B cell (primary cell): ENCODE measurements at regions not wholly inside any gene's neighbourhood (a gene's known extent, or its start where the extent isn't known, plus 50 kb on each side); places are given as distances from the start of the nearest gene placed in this dataset.

ENCODE experiments used
- CTCF ChIP-seq: fragments of 200-600 bp; IDR thresholded peaks from one replicate; pipeline ENCODE4 v1.8.0; 2022; ENCODE audit warnings: antibody characterized with exemption, mild to moderate bottlenecking
- EZH2 ChIP-seq: IDR thresholded peaks from 2 replicates; pipeline ENCODE4 v1.6.1; 2012; ENCODE audit warnings: borderline replicate concordance, low read depth, mild to moderate bottlenecking, moderate library complexity, low read length; ENCODE audit not compliant: insufficient read depth, poor library complexity, severe bottlenecking

- TF ChIP-seq CTCF: no peak
- TF ChIP-seq EZH2: no peak
Measured at GRCh38 chr6:163835439-163836171, 421.1 kb downstream of the QKI start.
